Testis (tissue), 2 donors: ENCODE measurements at regions not wholly inside any gene's neighbourhood (a gene's known extent, or its start where the extent isn't known, plus 50 kb on each side); places are given as distances from the start of the nearest gene placed in this dataset.

Source experiments
- DNase-seq: peaks from one replicate; pipeline ENCODE4 v3.0.0-alpha.2; 2019
- H3K27ac ChIP-seq, 2 donors: fragments of 200-600 bp; sonication (generic); one replicate each; pipeline ENCODE4 v1.5.1; 2019
- H3K27me3 ChIP-seq: fragments of 200-600 bp; sonication (generic); one replicate; pipeline ENCODE4 v1.5.1; 2019
- H3K36me3 ChIP-seq: fragments of 200-600 bp; sonication (generic); one replicate; pipeline ENCODE4 v1.5.1; 2017; ENCODE audit warnings: low read depth; ENCODE audit errors: missing control alignments
- H3K4me1 ChIP-seq: fragments of 200-600 bp; sonication (generic); one replicate; pipeline ENCODE4 v1.5.1; 2019
- H3K4me3 ChIP-seq, 2 donors: fragments of 200-600 bp; sonication (generic); one replicate each; pipeline ENCODE4 v1.5.1; 2017 to 2019
- H3K9me3 ChIP-seq: fragments of 200-600 bp; sonication (generic); one replicate; pipeline ENCODE4 v1.5.1; 2017
- CTCF ChIP-seq, 3 experiments: fragments of 450-650 bp in 2 of 3; fragments of 200-600 bp in 1 of 3; sonication (generic) in 1 of 3; IDR thresholded peaks; one replicate each; pipeline ENCODE4 v1.5.1; 2016 to 2019; ENCODE audit warnings: antibody characterized with exemption in 3 of 3, mild to moderate bottlenecking in 2 of 3, moderate library complexity in 1 of 3
- POLR2A ChIP-seq: fragments of 450-650 bp; IDR thresholded peaks from one replicate; pipeline ENCODE4 v1.6.1; 2017; ENCODE audit warnings: antibody characterized with exemption, mild to moderate bottlenecking, moderate library complexity
- WGBS, 2 donors: methylation state at CpG; one replicate each; pipeline ENCODE4 v1.1.5; 2018; 5-methylcytosine and 5-hydroxymethylcytosine counted together
- intact Hi-C: fragments of 100-400 bp; cut with DNase I; formaldehyde crosslinking; loops from one replicate; pipeline ENCODE4 v1.15.1; 2023; ENCODE audit warnings: low total_unique reads

DNA sequence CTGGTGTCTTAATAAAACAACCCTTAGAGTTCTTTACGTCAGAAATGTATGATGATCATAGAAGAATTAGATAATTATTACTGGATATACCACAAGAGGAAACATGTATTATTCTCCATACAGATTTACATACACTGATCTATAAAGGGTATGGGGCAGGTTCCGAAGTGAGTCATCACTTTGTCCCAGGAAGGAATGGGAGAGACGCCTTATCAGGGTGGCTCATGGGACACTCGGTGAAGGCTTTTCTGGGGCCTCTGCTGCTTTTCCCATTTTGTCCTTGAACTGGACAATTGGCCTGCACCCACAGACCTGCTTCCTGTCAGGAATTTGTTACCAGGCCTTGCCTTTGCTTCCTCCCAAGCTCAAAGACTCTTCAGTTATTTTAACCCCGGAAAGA, 233.8 kb upstream of the RUNX1 start:
- TF ChIP-seq POLR2A (no peak), CTCF (IDR thresholded peaks at IDR 0.05) (no peak)
- H3K9me3 ChIP-seq = no peaks in the 10 kb centered on the region
- H3K27me3 ChIP-seq = no peaks in the 10 kb centered on the region
- H3K4me1 ChIP-seq = peaks cover 4% of the 10 kb centered on the region
- WGBS, 2 donors = 44 to 58% methylated on average over 5 of the region's 5 CpGs
- intact Hi-C loops = no loop called here
- peak; percentile 17 for DNase-seq
- H3K27ac ChIP-seq = no peak overlapping the region
- H3K36me3 ChIP-seq = no peaks in the 10 kb centered on the region
- H3K4me3 ChIP-seq = no peak overlapping the region

DNA sequence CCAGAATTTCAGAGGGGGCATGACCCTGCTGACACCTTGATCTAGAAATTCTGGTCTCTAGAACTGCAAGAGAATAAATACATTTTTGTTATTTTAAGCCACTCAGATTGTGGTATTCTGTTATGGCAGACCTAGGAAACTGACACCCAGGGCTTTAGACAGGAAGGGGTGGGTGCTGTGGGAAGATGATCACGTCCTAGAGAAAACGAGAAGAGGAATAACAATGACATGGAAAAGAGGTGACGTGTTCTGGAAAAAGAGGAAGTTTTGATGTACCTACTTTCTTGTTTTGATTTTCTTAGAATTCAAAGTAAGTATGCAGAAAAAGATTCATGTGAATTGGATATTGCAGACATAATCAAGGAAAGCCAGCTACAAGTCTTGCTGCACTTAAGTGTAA, 232.9 kb upstream of the RUNX1 start:
- DNase-seq = no peak
- Histone ChIP-seq H3K36me3 (no peaks in the 10 kb centered on the region), H3K4me1 (peaks cover 4% of the 10 kb centered on the region), H3K27me3 (no peaks in the 10 kb centered on the region), H3K9me3 (no peaks in the 10 kb centered on the region), H3K27ac (no peak overlapping the region), H3K4me3 (no peak overlapping the region)
- WGBS, 2 donors = 76 to 77% methylated on average over 3 of the region's 3 CpGs
- intact Hi-C loops = no loop called here
- TF ChIP-seq POLR2A (no peak), CTCF (IDR thresholded peaks at IDR 0.05) (no peak)

- no peak overlapping the region for H3K4me3 ChIP-seq
- no peak for DNase-seq
- TF ChIP-seq POLR2A (no peak), CTCF (IDR thresholded peaks at IDR 0.05) (no peak)
- intact Hi-C loops = no loop called here
- no peaks in the 10 kb centered on the region for H3K36me3 ChIP-seq
- H3K27ac ChIP-seq = no peak overlapping the region
- H3K27me3 ChIP-seq = no peaks in the 10 kb centered on the region
- H3K4me1 ChIP-seq = peaks cover 4% of the 10 kb centered on the region
- H3K9me3 ChIP-seq = no peaks in the 10 kb centered on the region
Measured at GRCh38 chr21:35280231-35280630, 231.1 kb upstream of the RUNX1 start.

- Histone ChIP-seq H3K27me3 (no peaks in the 10 kb centered on the region), H3K9me3 (no peaks in the 10 kb centered on the region), H3K4me3 (no peak overlapping the region), H3K4me1 (no peaks in the 10 kb centered on the region), H3K36me3 (no peaks in the 10 kb centered on the region), H3K27ac (no peak overlapping the region)
- no peak for TF ChIP-seq POLR2A
- no peak for TF ChIP-seq CTCF (IDR thresholded peaks at IDR 0.05)
- DNase-seq = no peak
- intact Hi-C loops = no loop called here
- 67 to 82% methylated on average over 3 of the region's 3 CpGs for WGBS, 2 donors
Measured at GRCh38 chr21:35275776-35276175, 226.7 kb upstream of the RUNX1 start.

DNA sequence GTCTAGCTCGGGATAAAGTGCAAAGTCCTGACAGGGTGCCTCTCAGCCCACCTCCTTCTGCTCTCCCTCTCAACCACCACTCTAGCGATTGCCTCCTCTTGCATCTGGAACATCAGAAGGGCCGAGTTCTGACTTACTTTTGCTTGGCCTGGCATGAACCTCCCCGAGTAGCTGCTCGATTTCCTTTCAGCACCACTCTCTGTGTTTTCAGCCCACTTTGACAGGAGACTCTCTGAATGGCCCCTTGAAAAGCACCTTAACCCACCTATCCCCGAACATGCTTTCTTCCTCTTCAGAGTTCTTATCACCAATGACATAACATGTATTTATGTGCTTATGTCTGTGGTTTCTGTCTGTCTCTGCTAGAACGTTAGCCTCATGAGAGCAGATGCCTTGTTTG, 225.8 kb upstream of the RUNX1 start:
- Histone ChIP-seq H3K36me3 (no peaks in the 10 kb centered on the region), H3K4me1 (no peaks in the 10 kb centered on the region), H3K27ac (no peak overlapping the region), H3K4me3 (no peak overlapping the region), H3K9me3 (no peaks in the 10 kb centered on the region), H3K27me3 (no peaks in the 10 kb centered on the region)
- intact Hi-C loops = no loop called here
- TF ChIP-seq POLR2A (no peak), CTCF (IDR thresholded peaks at IDR 0.05) (no peak)
- DNase-seq = no peak
- WGBS, 2 donors = 91 to 92% methylated on average over 7 of the region's 7 CpGs
